H9 (cell line): ENCODE measurements at regions not wholly inside any gene's neighbourhood (a gene's known extent, or its start where the extent isn't known, plus 50 kb on each side); places are given as distances from the start of the nearest gene placed in this dataset.

Experiments used
- DNase-seq: peaks from one replicate; pipeline ENCODE4 v3.0.0-alpha.2; 2017
- H2AFZ ChIP-seq: one replicate; pipeline ENCODE4 v1.6.1; 2013; ENCODE audit warnings: mild to moderate bottlenecking, low read length, control low read depth, moderate library complexity
- H2AK5ac ChIP-seq: 2 replicates; pipeline ENCODE4 v1.6.1; 2013; ENCODE audit warnings: low read length, control low read depth, mixed read lengths; ENCODE audit not compliant: insufficient read length
- H2BK120ac ChIP-seq: one replicate; pipeline ENCODE4 v1.6.1; 2013; ENCODE audit warnings: low read depth, mild to moderate bottlenecking, low read length, control low read depth, inconsistent platforms; ENCODE audit not compliant: poor library complexity, severe bottlenecking
- H2BK12ac ChIP-seq: 2 replicates; pipeline ENCODE4 v1.6.1; 2013; ENCODE audit warnings: low read length, control low read depth, mixed read lengths, low read depth; ENCODE audit not compliant: insufficient read length
- H2BK15ac ChIP-seq: 2 replicates; pipeline ENCODE4 v1.6.1; 2013; ENCODE audit warnings: low read depth, low read length, control low read depth
- H2BK20ac ChIP-seq: one replicate; pipeline ENCODE4 v1.6.1; 2013; ENCODE audit warnings: low read depth, mild to moderate bottlenecking, low read length, control low read depth, inconsistent platforms; ENCODE audit not compliant: poor library complexity, severe bottlenecking
- H2BK5ac ChIP-seq: 2 replicates; pipeline ENCODE4 v1.6.1; 2013; ENCODE audit warnings: low read length, control low read depth, mixed read lengths; ENCODE audit not compliant: insufficient read length
- H3K14ac ChIP-seq: 2 replicates; pipeline ENCODE4 v1.6.1; 2013; ENCODE audit warnings: low read length, control low read depth; ENCODE audit not compliant: insufficient read depth
- H3K18ac ChIP-seq: 2 replicates; pipeline ENCODE4 v1.6.1; 2013; ENCODE audit warnings: low read depth, mild to moderate bottlenecking, mixed read lengths, low read length, control low read depth; ENCODE audit not compliant: insufficient read length
- H3K23ac ChIP-seq: 2 replicates; pipeline ENCODE4 v1.6.1; 2013; ENCODE audit warnings: low read length, control low read depth, mixed read lengths, low read depth; ENCODE audit not compliant: insufficient read length
- H3K23me2 ChIP-seq: 2 replicates; pipeline ENCODE4 v1.6.1; 2013; ENCODE audit warnings: low read depth, mild to moderate bottlenecking, mixed read lengths, low read length, control low read depth; ENCODE audit not compliant: insufficient read length, poor library complexity, severe bottlenecking
- H3K27ac ChIP-seq: 2 replicates; pipeline ENCODE4 v1.5.1; 2013; ENCODE audit warnings: low read length, control low read depth, mixed read lengths, low read depth; ENCODE audit not compliant: insufficient read length
- H3K27me3 ChIP-seq: 2 replicates; pipeline ENCODE4 v1.6.1; 2013; ENCODE audit warnings: low read length, control low read depth, inconsistent platforms; ENCODE audit not compliant: insufficient read depth
- H3K4ac ChIP-seq: 2 replicates; pipeline ENCODE4 v1.6.1; 2013; ENCODE audit warnings: low read depth, mild to moderate bottlenecking, control low read depth, inconsistent platforms, low read length, moderate library complexity
- H3K4me1 ChIP-seq: 2 replicates; pipeline ENCODE4 v1.6.1; 2013; ENCODE audit warnings: low read length, control low read depth, inconsistent platforms; ENCODE audit not compliant: insufficient read depth
- H3K4me2 ChIP-seq: 2 replicates; pipeline ENCODE4 v1.6.1; 2013; ENCODE audit warnings: low read length, control low read depth, mixed read lengths; ENCODE audit not compliant: insufficient read length, insufficient read depth
- H3K56ac ChIP-seq: 2 replicates; pipeline ENCODE4 v1.6.1; 2013; ENCODE audit warnings: low read depth, mild to moderate bottlenecking, mixed read lengths, low read length, control low read depth; ENCODE audit not compliant: insufficient read length
- H3K79me1 ChIP-seq: 2 replicates; pipeline ENCODE4 v1.6.1; 2013; ENCODE audit warnings: low read depth, mild to moderate bottlenecking, moderate library complexity, low read length, control low read depth, inconsistent platforms; ENCODE audit not compliant: insufficient read depth, poor library complexity, severe bottlenecking
- H3K79me2 ChIP-seq: 2 replicates; pipeline ENCODE4 v1.6.1; 2013; ENCODE audit warnings: low read length, control low read depth, inconsistent platforms; ENCODE audit not compliant: insufficient read depth
- H3K9ac ChIP-seq: 2 replicates; pipeline ENCODE4 v1.6.1; 2013; ENCODE audit warnings: low read length, control low read depth, mixed read lengths; ENCODE audit not compliant: insufficient read length; ENCODE audit errors: extremely low read depth
- H3K9me3 ChIP-seq: one replicate; pipeline ENCODE4 v1.6.1; 2013; ENCODE audit warnings: low read depth, low read length, inconsistent platforms; ENCODE audit not compliant: control insufficient read depth
- H3T11ph ChIP-seq: one replicate; pipeline ENCODE4 v1.6.1; 2013; ENCODE audit warnings: mild to moderate bottlenecking, low read length, control low read depth, inconsistent platforms
- H4K20me1 ChIP-seq: one replicate; pipeline ENCODE4 v1.6.1; 2013; ENCODE audit not compliant: control insufficient read depth, insufficient read length, insufficient read depth
- H4K5ac ChIP-seq: 2 replicates; pipeline ENCODE4 v1.6.1; 2013; ENCODE audit warnings: low read depth, mild to moderate bottlenecking, mixed read lengths, low read length, control low read depth; ENCODE audit not compliant: insufficient read length
- H4K8ac ChIP-seq: replicated peaks from 2 replicates; pipeline ENCODE4 v1.6.1; 2013; ENCODE audit warnings: low read length, control low read depth, mixed read lengths, low read depth; ENCODE audit not compliant: insufficient read length
- H4K91ac ChIP-seq: 2 replicates; pipeline ENCODE4 v1.6.1; 2013; ENCODE audit warnings: low read depth, mild to moderate bottlenecking, moderate library complexity, mixed read lengths, low read length, control low read depth; ENCODE audit not compliant: insufficient read length
- H3K27ac Mint-ChIP-seq, 3 experiments: 2 replicates in 2 of 3; 3 replicates in 1 of 3; pipeline ENCODE4 v1.8.0; 2020 to 2021; ENCODE audit warnings: mixed read lengths in 3 of 3, mild to moderate bottlenecking in 1 of 3, moderate library complexity in 1 of 3
- H3K27me3 Mint-ChIP-seq: 2 replicates; pipeline ENCODE4 v1.8.0; 2021; ENCODE audit warnings: low read depth, mild to moderate bottlenecking, moderate library complexity, mixed read lengths
- H3K36me3 Mint-ChIP-seq, 3 experiments: 2 replicates in 2 of 3; 3 replicates in 1 of 3; pipeline ENCODE4 v1.8.0; 2020 to 2021; ENCODE audit warnings: low read depth in 3 of 3, mixed read lengths in 3 of 3; ENCODE audit not compliant: insufficient read depth in 1 of 3
- H3K4me1 Mint-ChIP-seq, 2 experiments: 2 replicates each; pipeline ENCODE4 v1.8.0; 2020; ENCODE audit warnings: mixed read lengths in 2 of 2
- H3K4me3 Mint-ChIP-seq, 2 experiments: 2 replicates in 1 of 2; 3 replicates in 1 of 2; pipeline ENCODE4 v1.8.0; 2020 to 2021; ENCODE audit warnings: mild to moderate bottlenecking in 2 of 2, mixed read lengths in 2 of 2, moderate library complexity in 1 of 2
- H3K9me3 Mint-ChIP-seq, 2 experiments: 2 replicates in 1 of 2; 3 replicates in 1 of 2; pipeline ENCODE4 v1.8.0; 2020; ENCODE audit warnings: mild to moderate bottlenecking in 2 of 2, mixed read lengths in 2 of 2, moderate library complexity in 1 of 2
- CTCF ChIP-seq: fragments of 200-600 bp; sonication (generic); conservative IDR thresholded peaks from 3 replicates; pipeline ENCODE4 v1.8.0; 2021; ENCODE audit warnings: antibody characterized with exemption, mild to moderate bottlenecking
- WGBS: extraction: QIAGEN DNeasy Blood & Tissue Kit; methylation state at CpG from one replicate; pipeline ENCODE4 v1.1.7; 2013; ENCODE audit warnings: missing lambda C conversion rate, low lambda C conversion rate, mixed read lengths; ENCODE audit not compliant: insufficient read length; ENCODE audit errors: extremely low coverage; 5-methylcytosine and 5-hydroxymethylcytosine counted together

- no CpG with 5 or more reads among the region's 5 CpGs for WGBS
- Histone ChIP-seq H4K5ac (no peak overlapping the region), H3K27ac (no peak overlapping the region), H3K18ac (no peak overlapping the region), H4K8ac (no peak overlapping the region), H3K79me1 (no peaks in the 10 kb centered on the region), H3K56ac (no peak overlapping the region), H2AK5ac (no peak overlapping the region), H3K23me2 (peaks cover 3% of the 10 kb centered on the region), H3K9me3 (no peaks in the 10 kb centered on the region), H3K23ac (no peak overlapping the region), H3K14ac (no peak overlapping the region), H2BK120ac (no peak overlapping the region), H3K4me1 (peaks cover 2% of the 10 kb centered on the region; the same call in 1 of the 2 replicates), H3K9ac (no peak overlapping the region), H3T11ph (no peak overlapping the region), H3K4ac (no peak overlapping the region), H3K79me2 (0 out of 2 replicates have a peak, but pooled peaks cover 4% of the 10 kb centered on the region), H2BK20ac (no peak overlapping the region), H2BK15ac (no peak overlapping the region), H2AFZ (no peak overlapping the region), H2BK12ac (no peak overlapping the region), H2BK5ac (no peak overlapping the region), H3K27me3 (no peaks in the 10 kb centered on the region), H4K91ac (no peak overlapping the region), H3K4me2 (no peak overlapping the region), H4K20me1 (no peaks in the 10 kb centered on the region)
- H3K4me3 Mint-ChIP-seq: no peak overlapping the region
- TF ChIP-seq CTCF: no peak
- H3K9me3 Mint-ChIP-seq: peaks cover 2 to 7% of the 10 kb centered on the region in 2 experiments; a peak in 3 of 5 replicates
- no peaks in the 10 kb centered on the region for H3K27me3 Mint-ChIP-seq
- H3K4me1 Mint-ChIP-seq: peaks cover 9 to 11% of the 10 kb centered on the region in 2 experiments
- no peak overlapping the region for H3K27ac Mint-ChIP-seq
- peaks cover 0 to 2% (median 1%) of the 10 kb centered on the region in 3 experiments; a peak in 1 of 7 replicates for H3K36me3 Mint-ChIP-seq
- DNase-seq: no peak
Observed at GRCh38 chr2:200211643-200212042, 94.8 kb upstream of the SPATS2L start.
